HUES64 (cell line): ENCODE measurements at regions not wholly inside any gene's neighbourhood (a gene's known extent, or its start where the extent isn't known, plus 50 kb on each side); places are given as distances from the start of the nearest gene placed in this dataset.

ENCODE experiments used
- H3K27ac ChIP-seq: 2 replicates; pipeline ENCODE4 v1.7.0; 2013; ENCODE audit warnings: low read depth, low read length, inconsistent platforms
- H3K27me3 ChIP-seq: 2 replicates; pipeline ENCODE4 v1.6.1; 2013; ENCODE audit warnings: mild to moderate bottlenecking, low read length; ENCODE audit not compliant: insufficient read depth
- H3K36me3 ChIP-seq: 2 replicates; pipeline ENCODE4 v1.6.1; 2013; ENCODE audit warnings: mild to moderate bottlenecking, low read length; ENCODE audit not compliant: insufficient read depth
- H3K4me1 ChIP-seq: 2 replicates; pipeline ENCODE4 v1.6.1; 2013; ENCODE audit warnings: mild to moderate bottlenecking, low read length, moderate library complexity; ENCODE audit not compliant: insufficient read depth
- H3K4me3 ChIP-seq: 2 replicates; pipeline ENCODE4 v1.5.1; 2013; ENCODE audit warnings: mild to moderate bottlenecking, low read length, moderate library complexity
- H3K9ac ChIP-seq: 2 replicates; pipeline ENCODE4 v1.6.1; 2013; ENCODE audit warnings: mild to moderate bottlenecking, low read depth, low read length
- H3K9me3 ChIP-seq: 2 replicates; pipeline ENCODE4 v1.6.1; 2013; ENCODE audit warnings: low read depth, low read length; ENCODE audit not compliant: insufficient read depth
- WGBS: fragments of 150-250, 120-280 bp; methylation state at CpG from one replicate; pipeline ENCODE4 v1.1.7; 2013; ENCODE audit warnings: missing lambda C conversion rate; 5-methylcytosine and 5-hydroxymethylcytosine counted together

GRCh38 chr5:9790276-9790675 lies 160.1 kb upstream of the TAS2R1 start:
- Histone ChIP-seq H3K27ac (no peak overlapping the region), H3K4me3 (no peak overlapping the region), H3K27me3 (no peaks in the 10 kb centered on the region), H3K4me1 (no peaks in the 10 kb centered on the region), H3K9ac (no peak overlapping the region), H3K9me3 (no peaks in the 10 kb centered on the region), H3K36me3 (no peaks in the 10 kb centered on the region)
- 98% methylated on average over 7 of the region's 7 CpGs for WGBS

DNA sequence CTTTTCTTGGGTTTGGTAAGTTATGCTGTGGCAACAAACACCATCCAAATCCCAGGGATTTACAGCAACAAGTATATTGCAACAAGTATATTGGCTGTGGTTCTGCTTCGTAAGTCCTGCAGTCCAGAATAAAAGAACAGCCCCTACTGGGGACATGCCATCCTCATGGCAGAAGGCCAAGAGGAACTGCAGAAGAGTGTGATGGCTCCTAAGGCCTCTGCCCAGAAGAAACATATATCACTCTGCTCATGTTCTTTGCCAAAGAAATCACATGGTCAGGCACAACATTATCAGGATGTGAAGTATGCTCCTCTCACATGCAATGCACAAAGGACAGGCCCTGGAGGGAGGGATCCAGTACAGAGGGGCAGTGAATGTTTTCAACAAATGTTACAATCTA lies 159.6 kb upstream of the TAS2R1 start:
- no peaks in the 10 kb centered on the region for H3K27me3 ChIP-seq
- 97% methylated on average over 1 of the region's 1 CpG for WGBS

DNA sequence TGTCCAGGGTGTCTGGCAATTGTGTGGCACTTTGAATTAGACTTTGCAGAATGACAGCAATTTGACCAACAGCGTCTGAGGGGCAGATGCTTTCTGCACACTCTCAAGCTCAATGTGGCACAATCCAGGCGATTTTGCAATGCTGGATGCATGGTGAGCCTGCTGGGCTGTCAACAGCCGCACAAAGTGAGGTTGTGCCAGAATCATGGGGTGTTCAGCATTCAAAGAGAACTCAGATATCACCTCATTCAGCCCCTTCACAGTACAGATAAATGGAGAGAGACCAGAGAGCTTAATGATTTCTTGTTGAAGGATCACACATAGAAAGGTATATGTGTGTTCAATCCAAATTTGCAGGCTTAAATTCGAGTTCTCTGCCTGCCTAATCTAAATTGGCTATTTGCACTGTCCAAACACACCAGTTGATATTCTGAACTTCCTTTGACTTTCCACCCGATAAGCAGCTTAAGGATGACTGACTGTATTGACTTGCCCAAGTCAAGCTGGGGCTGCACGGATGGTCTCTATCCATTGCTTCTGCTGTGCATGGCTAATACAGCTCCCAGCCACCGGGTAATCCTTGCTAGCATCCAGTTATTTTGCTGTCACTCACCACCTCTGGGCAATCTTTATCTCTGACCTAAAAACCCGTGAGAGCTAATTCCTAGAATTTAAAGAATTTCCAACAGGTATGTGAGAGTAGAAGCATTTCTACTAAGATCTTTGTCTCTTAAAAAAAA lies 157.9 kb upstream of the TAS2R1 start:
- Histone ChIP-seq H3K27me3 (no peaks in the 10 kb centered on the region), H3K9ac (no peak overlapping the region), H3K9me3 (no peaks in the 10 kb centered on the region), H3K4me1 (peaks cover under 1% of the 10 kb centered on the region; the same call in 1 of the 2 replicates), H3K27ac (no peak overlapping the region), H3K36me3 (no peaks in the 10 kb centered on the region), H3K4me3 (no peak overlapping the region)
- WGBS = 92% methylated on average over 7 of the region's 8 CpGs

More for the DNA sequence above, 159.6 kb upstream of the TAS2R1 start:
- Histone ChIP-seq H3K4me1 (no peaks in the 10 kb centered on the region), H3K4me3 (no peak overlapping the region), H3K9ac (no peak overlapping the region), H3K9me3 (no peaks in the 10 kb centered on the region), H3K36me3 (no peaks in the 10 kb centered on the region), H3K27ac (no peak overlapping the region)

GRCh38 chr5:9786380-9787360 lies 156.5 kb upstream of the TAS2R1 start:
- Histone ChIP-seq H3K4me3 (no peak overlapping the region), H3K4me1 (peaks cover 7% of the 10 kb centered on the region; the same call in 1 of the 2 replicates), H3K9ac (no peak overlapping the region), H3K27ac (no peak overlapping the region), H3K27me3 (no peaks in the 10 kb centered on the region), H3K9me3 (no peaks in the 10 kb centered on the region), H3K36me3 (no peaks in the 10 kb centered on the region)
- 96% methylated on average over 6 of the region's 6 CpGs for WGBS

DNA sequence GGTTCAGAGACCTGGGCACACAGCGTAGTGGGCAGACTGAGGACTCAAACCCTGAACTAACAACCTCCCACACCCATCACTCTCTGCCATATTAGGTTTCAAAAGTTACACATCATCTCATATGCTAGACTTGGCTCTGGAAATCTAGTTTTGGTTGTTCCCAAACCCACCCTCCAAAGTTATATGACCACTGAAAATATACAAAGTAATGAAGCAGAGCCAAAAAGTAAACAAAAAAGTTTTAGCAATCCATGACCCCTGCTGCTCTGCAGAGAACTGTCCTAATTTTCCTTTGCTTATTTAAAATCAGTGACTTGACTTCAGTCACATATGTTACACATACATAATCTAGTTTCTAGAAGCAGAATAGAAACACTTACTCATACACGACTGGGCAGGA lies 155.6 kb upstream of the TAS2R1 start:
- Histone ChIP-seq H3K27ac (no peak overlapping the region), H3K9me3 (no peaks in the 10 kb centered on the region), H3K4me3 (no peak overlapping the region), H3K4me1 (peaks cover 7% of the 10 kb centered on the region; the same call in 1 of the 2 replicates), H3K36me3 (no peaks in the 10 kb centered on the region), H3K27me3 (no peaks in the 10 kb centered on the region), H3K9ac (no peak overlapping the region)
- 100% methylated on average over 2 of the region's 2 CpGs for WGBS

DNA sequence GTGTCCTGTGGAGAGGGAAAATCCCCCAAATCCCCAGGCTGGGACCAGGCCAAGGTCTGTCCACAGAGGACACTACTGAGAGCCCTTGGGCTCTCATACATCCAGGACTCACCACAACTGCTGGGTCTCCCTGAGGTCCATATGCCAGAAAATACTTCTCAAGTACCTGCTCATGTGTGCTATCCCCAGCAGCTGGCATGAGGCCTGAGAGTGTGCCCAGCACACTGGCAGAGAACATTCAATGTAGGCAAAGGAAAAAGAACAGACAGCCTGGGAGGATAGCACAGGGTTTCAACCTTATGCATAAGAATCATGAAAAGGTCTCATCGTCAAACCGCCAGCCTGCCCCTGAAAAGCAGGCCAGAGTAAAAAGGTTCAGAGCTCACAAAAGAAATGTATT lies 154.1 kb upstream of the TAS2R1 start:
- WGBS = 95% methylated on average over 2 of the region's 2 CpGs
- Histone ChIP-seq H3K27ac (no peak overlapping the region), H3K4me1 (peaks cover 7% of the 10 kb centered on the region; the same call in 1 of the 2 replicates), H3K9ac (no peak overlapping the region), H3K27me3 (no peaks in the 10 kb centered on the region), H3K4me3 (no peak overlapping the region), H3K36me3 (no peaks in the 10 kb centered on the region), H3K9me3 (no peaks in the 10 kb centered on the region)

DNA sequence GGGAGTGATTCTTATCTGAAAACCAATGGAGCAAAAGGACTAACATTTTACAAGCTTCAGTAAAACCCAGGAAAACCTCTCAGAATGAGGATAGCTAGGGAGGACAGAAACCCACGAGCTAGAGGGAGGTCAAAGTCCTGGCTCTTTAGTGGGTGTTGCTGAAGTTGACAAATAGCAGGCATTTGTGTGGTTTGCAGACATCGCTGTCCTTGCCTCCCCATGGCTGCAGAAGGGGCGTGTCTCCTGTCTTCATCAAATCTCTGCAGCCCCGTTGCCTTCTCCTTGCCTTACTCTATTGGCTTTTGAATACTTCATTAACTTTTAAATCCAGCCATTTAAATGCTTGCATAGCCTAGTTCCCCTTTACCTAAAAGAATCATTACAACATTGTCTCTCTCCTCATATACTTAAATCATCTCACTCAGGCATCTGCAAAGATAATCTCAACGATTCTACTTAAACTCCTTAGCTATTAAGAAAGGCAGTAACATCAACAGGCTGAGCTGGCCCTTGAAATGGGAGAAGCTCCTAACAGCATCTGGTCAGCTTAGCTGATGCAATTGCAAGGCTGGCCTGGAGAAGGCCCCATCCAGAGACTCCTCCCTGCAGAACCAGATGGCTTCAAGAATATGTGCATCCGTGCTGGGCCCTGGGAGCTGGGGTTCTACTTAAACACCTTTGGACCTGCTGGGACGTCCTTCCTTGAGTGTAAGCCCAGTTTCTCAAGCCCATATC lies 152.8 kb upstream of the TAS2R1 start:
- Histone ChIP-seq H3K9me3 (no peaks in the 10 kb centered on the region), H3K36me3 (no peaks in the 10 kb centered on the region), H3K9ac (no peak overlapping the region), H3K27me3 (no peaks in the 10 kb centered on the region), H3K27ac (no peak overlapping the region), H3K4me3 (no peak overlapping the region), H3K4me1 (peaks cover 7% of the 10 kb centered on the region; the same call in 1 of the 2 replicates)
- 75% methylated on average over 7 of the region's 7 CpGs for WGBS

DNA sequence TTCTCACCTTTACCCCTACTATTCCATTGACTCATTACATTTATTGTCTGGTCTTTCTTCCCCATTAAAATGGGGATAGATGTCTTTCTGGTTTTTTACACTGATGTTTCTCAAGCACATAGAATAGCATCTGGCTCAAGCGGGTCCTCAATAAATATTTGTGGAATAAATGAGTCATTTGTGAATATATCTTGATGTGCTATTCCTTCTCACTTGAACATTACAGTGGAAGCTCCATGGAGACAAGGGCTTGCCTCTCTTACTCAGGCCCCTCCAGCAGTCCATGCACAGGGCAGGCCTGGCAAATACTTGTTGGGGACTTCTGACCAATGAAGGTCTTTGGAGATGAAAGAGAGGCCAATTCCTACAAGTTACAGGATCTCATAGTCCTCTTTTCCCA lies 151.7 kb upstream of the TAS2R1 start:
- H3K4me3 ChIP-seq = no peak overlapping the region
- 100% methylated on average over 1 of the region's 1 CpG for WGBS
- H3K27ac ChIP-seq = no peak overlapping the region
- H3K9me3 ChIP-seq = no peaks in the 10 kb centered on the region
- H3K9ac ChIP-seq = no peak overlapping the region
- peaks cover 7% of the 10 kb centered on the region; the same call in 1 of the 2 replicates for H3K4me1 ChIP-seq
- no peaks in the 10 kb centered on the region for H3K27me3 ChIP-seq
- no peaks in the 10 kb centered on the region for H3K36me3 ChIP-seq

GRCh38 chr5:9781275-9781674 lies 151.1 kb upstream of the TAS2R1 start:
- no peak overlapping the region for H3K9ac ChIP-seq
- 92% methylated on average over 2 of the region's 2 CpGs for WGBS
- H3K27ac ChIP-seq = no peak overlapping the region
- no peak overlapping the region for H3K4me3 ChIP-seq
- peaks cover 7% of the 10 kb centered on the region; the same call in 1 of the 2 replicates for H3K4me1 ChIP-seq
- H3K9me3 ChIP-seq = no peaks in the 10 kb centered on the region
- no peaks in the 10 kb centered on the region for H3K36me3 ChIP-seq
- H3K27me3 ChIP-seq = no peaks in the 10 kb centered on the region

DNA sequence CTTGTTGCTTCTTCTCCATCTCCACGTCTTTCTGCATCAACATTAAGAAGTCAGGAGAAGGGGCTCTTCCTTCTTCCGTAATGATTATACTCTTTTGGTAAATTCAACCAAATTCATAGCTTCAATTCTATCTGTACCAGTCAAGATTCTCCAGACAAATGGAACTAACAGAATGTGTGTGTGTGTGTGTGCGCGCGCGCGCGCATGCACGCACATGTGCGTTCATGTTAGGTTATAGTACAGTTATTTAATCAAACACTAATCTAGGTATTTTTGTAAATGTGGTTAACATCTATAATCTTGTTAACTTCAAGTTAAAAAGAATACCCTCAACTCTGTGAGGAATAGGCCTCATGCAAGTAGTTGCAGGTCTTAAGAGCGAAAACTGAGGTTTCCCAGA lies 150.3 kb upstream of the TAS2R1 start:
- 98% methylated on average over 3 of the region's 11 CpGs for WGBS
- no peaks in the 10 kb centered on the region for H3K9me3 ChIP-seq
- H3K36me3 ChIP-seq = no peaks in the 10 kb centered on the region
- no peak overlapping the region for H3K27ac ChIP-seq
- no peak overlapping the region for H3K9ac ChIP-seq
- H3K27me3 ChIP-seq = no peaks in the 10 kb centered on the region
- peaks cover 7% of the 10 kb centered on the region; the same call in 1 of the 2 replicates for H3K4me1 ChIP-seq
- no peak overlapping the region for H3K4me3 ChIP-seq
